ENCODE measurements at regions not wholly inside any gene's neighbourhood (a gene's known extent, or its start where the extent isn't known, plus 50 kb on each side); places are given as distances from the start of the nearest gene placed in this dataset.

- Histone ChIP-seq H2BK15ac (replicated peaks; ENCODE audit: low read depth) (no peak overlapping the region), H4K5ac (ENCODE audit: low read length) (no peak overlapping the region), H3K4me3 (ENCODE audit: low read length) (no peak overlapping the region), H3K9ac (ENCODE audit: low read length) (no peak overlapping the region), H3K56ac (ENCODE audit: low read length) (no peak overlapping the region), H4K8ac (ENCODE audit: low read depth, low read length) (no peak overlapping the region), H3K36me3 (ENCODE audit: control insufficient read depth, insufficient read depth, low read length) (no peaks in the 10 kb centered on the region), H3K4me2 (ENCODE audit: low read length) (no peak overlapping the region), H2BK5ac (ENCODE audit: low read length) (no peak overlapping the region), H3K27ac (ENCODE audit: low read depth, low read length) (no peak overlapping the region), H3K79me1 (ENCODE audit: low read length) (no peaks in the 10 kb centered on the region), H3K27me3 (ENCODE audit: insufficient read depth, low read length, poor library complexity) (no peaks in the 10 kb centered on the region), H3K23ac (ENCODE audit: low read length) (no peak overlapping the region), H2BK120ac (ENCODE audit: low read depth, low read length) (no peak overlapping the region), H3K4me1 (ENCODE audit: control insufficient read depth, low read depth, low read length) (no peaks in the 10 kb centered on the region), H2AK5ac (ENCODE audit: low read length) (no peak overlapping the region), H3K18ac (ENCODE audit: low read length) (no peak overlapping the region), H3K79me2 (ENCODE audit: control insufficient read depth, insufficient read depth, low read length) (no peaks in the 10 kb centered on the region), H3K4ac (ENCODE audit: low read depth, low read length) (no peak overlapping the region)
- no CpG with 5 or more reads among the region's 5 CpGs for WGBS (ENCODE audit: extremely low coverage, insufficient coverage, low lambda C conversion rate)
- no peak for DNase-seq
These were observed 253.5 kb upstream of the PLET1 start for GRCh38 chr11:112514011-112514740.

DNA sequence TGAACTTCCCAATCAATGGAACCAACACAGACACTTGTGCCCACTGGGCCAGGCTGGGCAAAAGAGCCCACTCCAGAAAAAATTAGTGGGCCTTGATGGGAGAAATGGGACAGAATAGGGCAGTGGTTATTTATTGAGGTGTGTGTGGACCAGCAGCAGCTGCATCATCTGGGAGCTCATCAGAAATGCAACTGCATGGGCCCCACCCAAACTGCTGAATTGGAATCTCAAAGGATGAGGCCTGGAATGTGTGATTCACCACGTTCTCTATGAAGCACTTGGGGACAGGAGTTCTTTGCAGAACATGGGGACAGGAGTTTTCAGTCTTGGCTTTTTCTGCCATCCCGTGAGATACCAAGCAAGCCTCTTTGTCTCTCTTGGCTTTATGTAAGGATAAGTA lies 255.6 kb upstream of the PLET1 start:
- H3K79me1 ChIP-seq (ENCODE audit: low read length) = no peaks in the 10 kb centered on the region
- peak; percentile 60 for DNase-seq
- H3K9ac ChIP-seq (ENCODE audit: low read length) = no peak overlapping the region
- no peak overlapping the region for H3K4ac ChIP-seq (ENCODE audit: low read depth, low read length)
- H2BK5ac ChIP-seq (ENCODE audit: low read length) = no peak overlapping the region
- H3K27ac ChIP-seq (ENCODE audit: low read depth, low read length) = no peak overlapping the region
- WGBS (ENCODE audit: extremely low coverage, insufficient coverage, low lambda C conversion rate) = no CpG with 5 or more reads among the region's 2 CpGs
- no peak overlapping the region for H2BK120ac ChIP-seq (ENCODE audit: low read depth, low read length)
- H3K23ac ChIP-seq (ENCODE audit: low read length) = no peak overlapping the region
- no peaks in the 10 kb centered on the region for H3K79me2 ChIP-seq (ENCODE audit: control insufficient read depth, insufficient read depth, low read length)
- no peak overlapping the region for H4K8ac ChIP-seq (ENCODE audit: low read depth, low read length)
- H3K4me2 ChIP-seq (ENCODE audit: low read length) = no peak overlapping the region
- H4K5ac ChIP-seq (ENCODE audit: low read length) = no peak overlapping the region
- H2BK15ac ChIP-seq (replicated peaks; ENCODE audit: low read depth) = no peak overlapping the region
- H3K4me3 ChIP-seq (ENCODE audit: low read length) = no peak overlapping the region
- no peaks in the 10 kb centered on the region for H3K36me3 ChIP-seq (ENCODE audit: control insufficient read depth, insufficient read depth, low read length)
- no peak overlapping the region for H3K56ac ChIP-seq (ENCODE audit: low read length)
- H3K4me1 ChIP-seq (ENCODE audit: control insufficient read depth, low read depth, low read length) = no peaks in the 10 kb centered on the region
- no peak overlapping the region for H2AK5ac ChIP-seq (ENCODE audit: low read length)
- no peaks in the 10 kb centered on the region for H3K27me3 ChIP-seq (ENCODE audit: insufficient read depth, low read length, poor library complexity)
- H3K18ac ChIP-seq (ENCODE audit: low read length) = no peak overlapping the region

DNA sequence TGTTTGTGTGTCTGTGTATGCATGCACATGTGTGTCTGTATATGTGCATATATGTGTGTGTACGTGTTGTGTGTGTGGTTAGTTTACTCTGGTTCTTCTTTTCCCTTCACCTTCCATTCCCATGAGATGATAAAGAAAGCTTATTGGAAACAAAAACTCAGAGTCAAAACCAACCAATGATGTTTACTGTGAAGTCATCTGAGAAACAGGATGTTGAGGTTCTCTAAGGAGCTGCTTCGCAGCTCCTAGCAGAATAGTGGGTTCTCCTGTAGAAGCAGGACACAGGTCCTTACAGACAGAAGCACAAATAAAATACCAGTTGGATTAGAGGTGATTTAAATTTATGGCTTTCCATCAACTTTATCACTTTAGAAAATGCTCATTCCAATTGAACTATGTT lies 256.1 kb upstream of the PLET1 start:
- no peak for DNase-seq
- no peak overlapping the region for H3K27ac ChIP-seq (ENCODE audit: low read depth, low read length)
- no peak overlapping the region for H2BK15ac ChIP-seq (replicated peaks; ENCODE audit: low read depth)
- H3K56ac ChIP-seq (ENCODE audit: low read length) = no peak overlapping the region
- H3K36me3 ChIP-seq (ENCODE audit: control insufficient read depth, insufficient read depth, low read length) = no peaks in the 10 kb centered on the region
- WGBS (ENCODE audit: extremely low coverage, insufficient coverage, low lambda C conversion rate) = no CpG with 5 or more reads among the region's 2 CpGs
- no peak overlapping the region for H3K18ac ChIP-seq (ENCODE audit: low read length)
- H2AK5ac ChIP-seq (ENCODE audit: low read length) = no peak overlapping the region
- no peak overlapping the region for H2BK5ac ChIP-seq (ENCODE audit: low read length)
- no peaks in the 10 kb centered on the region for H3K79me1 ChIP-seq (ENCODE audit: low read length)
- no peaks in the 10 kb centered on the region for H3K4me1 ChIP-seq (ENCODE audit: control insufficient read depth, low read depth, low read length)
- no peak overlapping the region for H3K4me3 ChIP-seq (ENCODE audit: low read length)
- no peak overlapping the region for H3K4me2 ChIP-seq (ENCODE audit: low read length)
- no peak overlapping the region for H2BK120ac ChIP-seq (ENCODE audit: low read depth, low read length)
- no peak overlapping the region for H4K5ac ChIP-seq (ENCODE audit: low read length)
- no peak overlapping the region for H3K9ac ChIP-seq (ENCODE audit: low read length)
- H3K27me3 ChIP-seq (ENCODE audit: insufficient read depth, low read length, poor library complexity) = no peaks in the 10 kb centered on the region
- no peak overlapping the region for H4K8ac ChIP-seq (ENCODE audit: low read depth, low read length)
- no peak overlapping the region for H3K23ac ChIP-seq (ENCODE audit: low read length)
- H3K4ac ChIP-seq (ENCODE audit: low read depth, low read length) = no peak overlapping the region
- no peaks in the 10 kb centered on the region for H3K79me2 ChIP-seq (ENCODE audit: control insufficient read depth, insufficient read depth, low read length)

- H3K79me2 ChIP-seq (ENCODE audit: control insufficient read depth, insufficient read depth, low read length) = no peaks in the 10 kb centered on the region
- H3K4me2 ChIP-seq (ENCODE audit: low read length) = no peak overlapping the region
- H4K5ac ChIP-seq (ENCODE audit: low read length) = no peak overlapping the region
- WGBS (ENCODE audit: extremely low coverage, insufficient coverage, low lambda C conversion rate) = no CpG with 5 or more reads among the region's 1 CpG
- no peak overlapping the region for H3K23ac ChIP-seq (ENCODE audit: low read length)
- no peak overlapping the region for H2AK5ac ChIP-seq (ENCODE audit: low read length)
- H3K27me3 ChIP-seq (ENCODE audit: insufficient read depth, low read length, poor library complexity) = no peaks in the 10 kb centered on the region
- H3K79me1 ChIP-seq (ENCODE audit: low read length) = no peaks in the 10 kb centered on the region
- no peaks in the 10 kb centered on the region for H3K4me1 ChIP-seq (ENCODE audit: control insufficient read depth, low read depth, low read length)
- no peak overlapping the region for H2BK120ac ChIP-seq (ENCODE audit: low read depth, low read length)
- H2BK15ac ChIP-seq (replicated peaks; ENCODE audit: low read depth) = no peak overlapping the region
- no peak for DNase-seq
- H3K4ac ChIP-seq (ENCODE audit: low read depth, low read length) = no peak overlapping the region
- H3K36me3 ChIP-seq (ENCODE audit: control insufficient read depth, insufficient read depth, low read length) = no peaks in the 10 kb centered on the region
- H3K56ac ChIP-seq (ENCODE audit: low read length) = no peak overlapping the region
- H3K9ac ChIP-seq (ENCODE audit: low read length) = no peak overlapping the region
- H3K18ac ChIP-seq (ENCODE audit: low read length) = no peak overlapping the region
- H2BK5ac ChIP-seq (ENCODE audit: low read length) = no peak overlapping the region
- H4K8ac ChIP-seq (ENCODE audit: low read depth, low read length) = no peak overlapping the region
- H3K4me3 ChIP-seq (ENCODE audit: low read length) = no peak overlapping the region
- no peak overlapping the region for H3K27ac ChIP-seq (ENCODE audit: low read depth, low read length)
These were observed 257.7 kb upstream of the PLET1 start for GRCh38 chr11:112518371-112518770.

DNA sequence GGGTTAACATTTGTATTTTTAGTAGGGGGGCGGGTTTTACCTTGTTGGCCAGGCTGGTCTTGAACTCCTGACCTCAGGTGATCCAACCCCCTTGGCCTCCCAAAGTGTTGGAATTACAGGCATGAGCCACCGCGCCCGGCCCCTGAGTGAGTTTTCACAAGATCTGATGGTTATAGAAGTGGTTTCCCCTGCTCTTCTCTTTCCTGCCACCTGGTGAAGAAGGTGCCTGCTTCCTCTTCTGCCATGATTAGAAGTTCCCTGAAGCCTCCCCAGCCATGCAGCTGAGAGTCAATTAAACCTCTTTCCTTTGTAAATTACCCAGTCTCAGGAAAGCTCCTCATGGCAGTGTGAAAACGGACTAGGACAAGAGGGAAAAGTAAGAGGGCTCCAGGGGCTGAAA lies 259.1 kb upstream of the PLET1 start:
- Histone ChIP-seq H4K5ac (ENCODE audit: low read length) (no peak overlapping the region), H3K4me3 (ENCODE audit: low read length) (no peak overlapping the region), H3K79me1 (ENCODE audit: low read length) (no peaks in the 10 kb centered on the region), H2BK15ac (replicated peaks; ENCODE audit: low read depth) (no peak overlapping the region), H3K27ac (ENCODE audit: low read depth, low read length) (no peak overlapping the region), H3K27me3 (ENCODE audit: insufficient read depth, low read length, poor library complexity) (no peaks in the 10 kb centered on the region), H3K56ac (ENCODE audit: low read length) (no peak overlapping the region), H4K8ac (ENCODE audit: low read depth, low read length) (no peak overlapping the region), H3K9ac (ENCODE audit: low read length) (no peak overlapping the region), H3K18ac (ENCODE audit: low read length) (no peak overlapping the region), H3K4ac (ENCODE audit: low read depth, low read length) (no peak overlapping the region), H3K23ac (ENCODE audit: low read length) (no peak overlapping the region), H3K4me1 (ENCODE audit: control insufficient read depth, low read depth, low read length) (no peaks in the 10 kb centered on the region), H3K36me3 (ENCODE audit: control insufficient read depth, insufficient read depth, low read length) (no peaks in the 10 kb centered on the region), H3K79me2 (ENCODE audit: control insufficient read depth, insufficient read depth, low read length) (no peaks in the 10 kb centered on the region), H2AK5ac (ENCODE audit: low read length) (no peak overlapping the region), H2BK120ac (ENCODE audit: low read depth, low read length) (no peak overlapping the region), H3K4me2 (ENCODE audit: low read length) (no peak overlapping the region), H2BK5ac (ENCODE audit: low read length) (no peak overlapping the region)
- WGBS (ENCODE audit: extremely low coverage, insufficient coverage, low lambda C conversion rate) = no CpG with 5 or more reads among the region's 5 CpGs
- no peak for DNase-seq

GRCh38 chr11:112520354-112520753 lies 259.7 kb upstream of the PLET1 start:
- Histone ChIP-seq H3K4ac (ENCODE audit: low read depth, low read length) (no peak overlapping the region), H4K8ac (ENCODE audit: low read depth, low read length) (no peak overlapping the region), H3K36me3 (ENCODE audit: control insufficient read depth, insufficient read depth, low read length) (no peaks in the 10 kb centered on the region), H2BK5ac (ENCODE audit: low read length) (no peak overlapping the region), H3K4me2 (ENCODE audit: low read length) (no peak overlapping the region), H4K5ac (ENCODE audit: low read length) (no peak overlapping the region), H3K23ac (ENCODE audit: low read length) (no peak overlapping the region), H2BK15ac (replicated peaks; ENCODE audit: low read depth) (no peak overlapping the region), H3K4me1 (ENCODE audit: control insufficient read depth, low read depth, low read length) (no peaks in the 10 kb centered on the region), H3K56ac (ENCODE audit: low read length) (no peak overlapping the region), H2AK5ac (ENCODE audit: low read length) (no peak overlapping the region), H3K79me2 (ENCODE audit: control insufficient read depth, insufficient read depth, low read length) (no peaks in the 10 kb centered on the region), H2BK120ac (ENCODE audit: low read depth, low read length) (no peak overlapping the region), H3K27me3 (ENCODE audit: insufficient read depth, low read length, poor library complexity) (no peaks in the 10 kb centered on the region), H3K27ac (ENCODE audit: low read depth, low read length) (no peak overlapping the region), H3K9ac (ENCODE audit: low read length) (no peak overlapping the region), H3K79me1 (ENCODE audit: low read length) (no peaks in the 10 kb centered on the region), H3K18ac (ENCODE audit: low read length) (no peak overlapping the region), H3K4me3 (ENCODE audit: low read length) (no peak overlapping the region)
- no peak for DNase-seq
- WGBS (ENCODE audit: extremely low coverage, insufficient coverage, low lambda C conversion rate) = no CpG with 5 or more reads among the region's 2 CpGs

Measured in mesendoderm (in vitro differentiated cells).